Posterior vena cava (tissue), 2 donors: ENCODE measurements at regions not wholly inside any gene's neighbourhood (a gene's known extent, or its start where the extent isn't known, plus 50 kb on each side); places are given as distances from the start of the nearest gene placed in this dataset.

ENCODE experiments used
- DNase-seq: peaks from one replicate; pipeline ENCODE4 v3.0.0-alpha.2; 2020; ENCODE audit warnings: low spot score
- intact Hi-C, 2 donors: fragments of 100-400 bp; cut with DNase I; formaldehyde crosslinking; loops; one replicate each; pipeline versions ENCODE4 v1.14.1 to v1.14.2; 2022 to 2023
- donor health status: DM: yes; HTN: yes; CAD: no.
- donor health status: DM: yes; HTN: yes; CAD: no.

DNA sequence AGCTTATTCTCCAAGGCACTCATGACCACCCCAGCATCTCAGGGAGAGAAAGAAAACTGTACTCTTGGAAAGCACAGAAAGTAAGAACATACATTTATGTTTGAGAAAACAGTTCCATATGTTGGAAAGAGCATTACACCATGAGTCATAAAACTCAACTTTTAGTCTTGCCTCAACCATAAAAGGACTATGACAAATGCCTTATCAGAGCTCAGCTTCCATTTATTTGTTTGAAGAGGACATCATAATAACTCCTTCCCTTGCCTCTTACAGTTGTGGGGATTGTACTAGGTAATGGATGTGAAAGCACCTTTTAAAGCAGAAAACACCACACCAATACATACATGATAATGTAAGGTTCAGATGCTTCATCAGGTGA, 370.8 kb downstream of the LNPK start:
- intact Hi-C loops, result loop anchor here in 1 of 2 donors (10.0 kb wide), 1 partner anchor 756 kb away; no protein-coding TSS in a partner anchor
- no peak for DNase-seq

DNA sequence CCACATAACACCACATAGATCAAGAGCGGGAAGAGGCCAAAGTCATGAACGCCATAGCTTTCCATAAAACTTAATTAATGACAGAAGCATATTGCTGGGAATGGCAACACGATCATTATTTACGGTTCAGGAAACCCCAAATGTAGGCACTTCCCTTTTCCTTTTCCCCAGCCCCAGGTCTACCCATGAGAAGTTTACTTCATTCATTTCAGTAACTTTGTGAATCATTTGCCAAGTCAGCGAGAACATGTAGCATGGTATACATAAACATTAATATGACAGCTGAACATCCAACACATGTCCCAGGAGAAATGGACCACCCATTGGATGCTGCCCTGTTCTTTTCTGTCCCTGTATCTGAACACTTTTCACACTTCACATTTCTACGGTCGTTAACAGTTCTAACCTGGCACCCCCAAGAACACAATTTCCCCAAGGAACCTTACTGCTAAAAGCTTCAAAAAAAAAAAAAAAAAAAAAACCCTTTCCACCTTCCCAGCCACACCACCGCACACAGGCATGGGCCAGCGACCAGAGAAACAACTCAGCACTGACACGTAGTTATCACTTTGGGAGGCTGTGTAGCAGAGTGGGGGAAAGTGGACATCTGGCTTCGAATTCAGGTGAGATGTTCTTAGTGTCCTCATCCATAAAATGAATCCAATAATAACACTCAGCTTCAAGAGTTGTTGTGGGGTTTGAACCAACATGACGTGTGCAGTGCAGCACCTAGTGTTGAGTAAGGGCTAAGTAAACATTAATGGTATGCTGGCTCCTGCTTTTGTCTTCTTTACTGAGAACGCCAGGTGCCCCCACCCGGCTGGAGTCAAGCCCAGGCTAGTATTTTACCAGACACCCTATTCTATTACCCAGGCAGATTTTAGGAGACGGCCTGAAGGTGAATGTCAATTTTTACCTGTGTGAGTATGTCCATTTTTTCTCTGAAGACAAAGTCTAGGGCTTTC, 371.5 kb downstream of the LNPK start:
- DNase-seq, result no peak

DNA sequence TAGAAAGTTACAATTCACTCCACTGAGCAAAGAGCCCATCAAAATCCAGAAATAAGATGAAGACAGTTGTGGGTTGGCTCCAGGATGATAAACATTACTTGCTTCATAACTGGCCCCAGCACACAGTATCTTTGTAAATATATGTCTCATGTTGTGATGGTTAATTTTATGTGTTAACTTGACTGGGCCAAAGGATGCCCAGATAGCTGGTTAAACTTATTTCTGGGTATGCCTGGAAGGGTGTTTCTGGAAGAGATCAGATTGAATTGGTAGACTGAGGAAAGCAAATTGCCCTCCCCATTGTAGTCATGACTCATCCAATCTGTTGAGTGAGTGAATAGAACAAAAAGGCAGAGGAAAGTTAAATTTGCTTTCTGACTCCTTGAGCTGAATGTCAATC, 373.8 kb downstream of the LNPK start:
- intact Hi-C loops, result no loop called here
- DNase-seq, result no peak

More for the DNA sequence above, 371.5 kb downstream of the LNPK start:
- intact Hi-C loops, result loop anchor here in 1 of 2 donors (10.0 kb wide), 1 partner anchor 756 kb away; no protein-coding TSS in a partner anchor

DNA sequence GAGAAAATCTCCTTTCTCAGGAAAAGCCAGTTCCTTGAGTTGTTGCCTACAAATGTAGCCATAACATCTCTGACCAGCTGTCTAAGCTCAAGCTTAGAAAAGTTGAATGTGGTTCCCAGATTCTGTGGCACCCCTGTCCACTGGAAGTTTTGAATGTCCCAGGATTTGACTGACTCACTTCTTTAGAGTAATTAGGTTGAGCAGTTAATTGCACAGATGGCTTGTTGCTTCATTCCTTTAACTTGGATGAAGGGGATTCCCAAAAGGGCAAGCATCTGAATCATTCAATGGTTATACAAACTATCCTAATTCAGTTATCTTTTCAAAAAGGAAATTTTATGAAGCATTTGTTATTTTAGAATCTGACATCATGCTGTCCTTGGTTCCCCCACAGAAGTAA, 374.7 kb downstream of the LNPK start:
- DNase-seq, result no peak
- intact Hi-C loops, result no loop called here

DNA sequence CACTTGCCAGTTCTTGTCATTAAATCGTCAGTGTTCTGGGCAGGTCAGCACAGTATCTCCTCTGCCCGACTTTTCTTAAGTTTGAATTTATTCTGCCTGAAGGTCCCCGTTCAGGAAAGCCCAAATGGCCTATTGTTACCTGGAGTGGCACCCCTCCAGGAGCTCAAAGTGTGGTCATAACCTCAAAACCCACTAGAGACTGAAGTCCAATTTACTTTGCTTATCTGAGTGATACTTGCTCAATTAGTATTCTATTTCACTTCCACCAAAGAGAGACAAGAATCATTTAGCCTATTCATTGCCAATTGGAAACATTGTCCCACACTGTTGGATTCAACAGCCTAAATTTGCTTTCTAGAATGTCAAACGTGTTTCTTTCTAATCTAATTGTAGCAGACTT, 375.3 kb downstream of the LNPK start:
- DNase-seq, result no peak
- intact Hi-C loops, result no loop called here

DNA sequence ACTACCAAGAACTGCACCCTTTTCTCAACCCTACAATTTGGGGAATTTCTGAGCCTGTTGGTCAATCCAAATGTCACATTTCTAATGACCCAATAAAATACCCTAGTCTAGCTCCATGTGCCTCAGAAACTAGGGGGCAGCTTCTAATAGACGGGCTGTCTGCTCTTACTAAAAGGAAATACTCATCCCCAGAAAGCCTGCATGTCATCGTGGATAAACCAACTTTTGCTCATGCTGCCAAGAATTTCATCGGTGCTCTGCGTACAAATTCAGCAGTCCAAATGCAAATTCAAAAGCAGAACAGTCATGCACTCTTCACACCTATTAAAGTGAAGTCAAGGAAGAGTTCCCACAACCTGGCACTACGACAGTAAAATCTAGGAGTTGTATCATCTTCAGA, 377.3 kb downstream of the LNPK start:
- intact Hi-C loops, result no loop called here
- DNase-seq, result no peak

DNA sequence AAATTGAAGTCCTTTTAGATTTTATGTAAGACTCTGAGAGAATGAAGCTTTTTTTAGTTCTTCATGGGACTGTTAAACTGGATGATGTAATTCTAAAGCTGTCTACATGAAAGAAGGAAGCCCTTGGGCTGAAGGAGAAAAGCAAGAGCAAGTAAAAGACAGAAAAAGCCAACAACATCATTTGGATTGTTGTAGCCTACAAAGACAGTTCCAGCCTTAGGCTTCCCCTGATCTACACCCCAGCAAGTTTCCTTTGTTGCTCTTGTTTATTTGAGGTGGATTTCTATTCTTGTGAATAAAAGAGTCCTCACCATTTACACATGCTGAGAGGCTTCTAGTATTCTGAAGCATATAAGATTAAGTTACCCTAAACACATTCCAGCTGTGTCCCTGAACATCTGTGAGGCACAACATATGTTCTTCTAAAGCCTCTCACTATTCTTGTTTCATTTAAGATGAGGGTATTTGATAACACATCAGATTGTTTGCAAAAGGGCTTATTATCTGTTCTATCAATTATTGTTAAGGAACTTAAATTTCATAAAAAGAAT, 377.8 kb downstream of the LNPK start:
- no peak for DNase-seq
- intact Hi-C loops, result no loop called here

DNA sequence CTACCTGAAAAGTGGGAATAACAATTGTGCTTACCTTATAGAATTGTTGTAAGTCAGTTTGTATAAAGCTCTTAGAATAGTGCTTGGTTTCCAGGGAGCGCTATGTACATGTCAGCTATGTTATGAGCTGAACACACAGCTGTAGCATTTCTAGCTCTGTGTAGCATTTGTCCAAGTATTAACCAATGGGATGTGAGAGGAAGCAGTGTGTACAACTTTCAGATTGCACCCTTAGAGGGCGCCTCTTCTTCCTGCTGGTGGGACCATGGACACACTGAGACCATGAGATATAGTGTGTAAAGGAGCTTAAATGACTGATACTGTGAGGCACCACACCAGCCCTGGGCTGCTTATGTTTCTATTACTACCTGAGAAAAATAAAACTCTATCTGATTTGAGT, 380.2 kb downstream of the LNPK start:
- no peak for DNase-seq
- intact Hi-C loops, result no loop called here

DNA sequence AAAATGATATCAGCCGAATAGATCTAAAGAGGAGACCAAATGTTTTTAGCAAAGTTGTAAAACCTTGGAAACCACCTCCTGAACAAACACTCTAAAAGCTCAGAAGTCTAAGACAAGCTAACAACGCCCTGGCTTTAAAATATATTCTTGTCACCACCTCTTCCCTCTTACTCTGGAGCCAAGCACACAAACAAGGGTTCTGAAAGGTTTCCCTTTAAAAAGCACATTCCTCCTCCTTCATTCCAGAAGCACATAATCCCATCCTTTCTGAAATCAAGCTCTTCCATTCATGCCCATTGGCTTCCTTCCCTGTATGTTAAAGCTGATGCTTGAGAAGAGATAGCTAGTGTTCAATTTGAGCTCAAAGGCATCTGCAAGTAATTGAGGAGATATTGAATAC, 382.0 kb downstream of the LNPK start:
- no peak for DNase-seq
- intact Hi-C loops, result no loop called here

DNA sequence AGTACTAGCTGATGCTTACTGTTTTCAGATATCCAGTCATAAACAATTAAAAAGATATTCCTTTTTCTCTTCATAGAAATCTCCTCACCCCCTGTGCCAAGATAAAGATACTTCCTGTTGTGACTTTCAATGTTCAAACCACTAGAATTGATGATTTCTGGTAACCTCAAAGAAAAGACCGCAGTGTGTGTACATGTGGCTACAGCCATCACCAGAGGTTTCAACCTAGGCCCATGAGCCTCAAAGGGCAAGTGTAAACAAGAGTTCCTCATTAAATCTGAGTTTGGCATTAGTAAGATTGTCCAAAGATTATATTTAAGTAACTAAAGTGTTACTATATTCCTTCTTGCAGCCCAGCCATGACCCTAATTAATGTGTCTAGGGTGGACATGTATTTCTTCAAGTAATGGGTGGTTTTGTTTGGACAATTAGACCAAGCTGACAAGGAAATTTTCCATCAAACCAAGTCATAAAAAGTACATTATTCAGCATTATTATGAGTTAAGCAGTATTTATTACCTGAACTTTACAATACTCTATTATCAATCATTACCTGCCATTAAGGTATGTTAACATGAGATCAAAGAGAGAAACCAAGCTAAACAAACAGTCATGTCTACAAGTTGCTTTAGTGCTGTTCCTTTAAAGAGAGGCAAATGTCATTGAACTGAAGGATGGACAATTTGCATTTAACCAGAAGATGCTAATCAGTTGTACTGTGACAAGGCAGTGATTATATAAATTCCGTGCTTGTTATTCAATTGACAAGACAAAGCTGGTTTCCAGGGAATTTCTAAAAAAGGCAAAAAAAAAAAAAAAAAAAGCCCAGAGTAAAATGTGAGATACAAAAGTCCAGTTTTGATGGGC, 382.7 kb downstream of the LNPK start:
- DNase-seq, result no peak
- intact Hi-C loops, result no loop called here

DNA sequence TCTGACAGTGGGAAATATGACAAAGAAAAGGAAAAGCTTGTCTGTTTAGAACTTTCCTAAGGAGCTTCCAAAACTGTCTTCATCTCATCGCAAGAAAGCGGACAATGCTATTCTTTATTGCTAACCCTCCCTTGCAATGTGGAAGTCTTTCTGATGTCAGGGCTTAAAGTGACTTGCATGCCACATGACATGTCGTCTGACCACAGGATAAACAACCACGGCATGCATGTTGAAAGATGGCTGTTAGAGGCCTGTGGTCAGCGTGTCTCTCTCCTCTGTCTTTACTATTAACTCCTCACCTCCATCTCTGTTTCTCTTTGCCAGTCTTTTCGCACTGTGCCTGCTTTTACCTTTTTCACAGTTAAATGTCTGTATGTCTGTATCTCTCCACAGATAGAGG, 389.8 kb downstream of the LNPK start:
- DNase-seq, result no peak
- intact Hi-C loops, result no loop called here

DNA sequence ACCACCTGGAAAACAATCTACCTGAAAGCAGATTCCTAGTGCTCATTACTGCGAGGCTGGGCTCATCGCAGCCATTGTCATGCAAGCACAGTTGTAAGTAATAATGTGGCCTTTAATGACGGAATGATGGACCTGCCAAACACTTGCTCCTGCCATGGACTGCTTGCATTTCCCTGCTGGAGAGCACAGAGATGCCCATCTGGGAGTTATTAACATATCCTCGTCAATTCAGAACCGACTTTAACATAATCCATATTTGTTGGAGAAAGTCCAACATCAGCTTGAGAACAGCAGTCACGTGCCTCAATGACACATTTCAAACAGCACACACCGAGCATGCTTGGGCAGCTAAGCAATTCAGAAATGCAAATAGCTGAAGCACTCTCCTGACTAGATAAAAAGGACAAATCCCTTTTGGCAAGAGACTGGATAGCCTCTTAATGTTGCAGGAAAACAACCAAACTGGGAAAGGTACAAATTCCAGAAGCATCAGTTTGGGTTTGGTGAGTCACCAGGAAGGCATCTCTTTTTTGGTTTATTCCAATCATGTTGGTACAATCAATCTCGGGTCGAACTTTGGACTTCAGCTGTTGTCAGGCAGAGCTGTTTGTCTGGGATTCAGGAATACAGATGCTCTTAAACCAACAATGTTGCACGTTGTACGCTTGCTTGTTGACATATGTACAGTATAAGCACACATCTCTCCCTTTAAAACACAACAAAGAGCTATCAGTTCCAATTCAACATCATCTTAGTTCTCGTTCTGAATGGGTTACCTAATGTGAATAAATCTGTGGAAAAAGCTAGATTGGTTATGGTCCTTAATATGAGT, 395.8 kb downstream of the LNPK start:
- intact Hi-C loops, result no loop called here
- DNase-seq, result no peak

DNA sequence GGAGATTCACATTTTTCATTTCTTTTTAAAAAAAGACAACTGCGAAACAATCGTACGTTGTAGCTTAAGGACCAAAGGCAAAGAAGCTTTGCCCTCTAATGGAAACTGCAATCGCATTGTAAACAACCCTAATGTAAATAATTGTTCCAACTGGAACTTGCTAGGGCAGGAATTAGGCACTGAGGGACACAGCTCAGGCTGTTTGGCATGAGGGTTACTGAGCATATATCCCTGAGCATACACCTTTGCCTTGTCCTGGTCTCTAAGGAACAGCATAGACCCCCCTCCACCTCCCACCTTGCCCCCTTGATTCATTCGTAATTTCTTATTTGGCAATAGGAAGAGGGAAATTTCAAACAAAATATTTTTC, 396.4 kb downstream of the LNPK start:
- intact Hi-C loops, result no loop called here
- DNase-seq, result no peak

DNA sequence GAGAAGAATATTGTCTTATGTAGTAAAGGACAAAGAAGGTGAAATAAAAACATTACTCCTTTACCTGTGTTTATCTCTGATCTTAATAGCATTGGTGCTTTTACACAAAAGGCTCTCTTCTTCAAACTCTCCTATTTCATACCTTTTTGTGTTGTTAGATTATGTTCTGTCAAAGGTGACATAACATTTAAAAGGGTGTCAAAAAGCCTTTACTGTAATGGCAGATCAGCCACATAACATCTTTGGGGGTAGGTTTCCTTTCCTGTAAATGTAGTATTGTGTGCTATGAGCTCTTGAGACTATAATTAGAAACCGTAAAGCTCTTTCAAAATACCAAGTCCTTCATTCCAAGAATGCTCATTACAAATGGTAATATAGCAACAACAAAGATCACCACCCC, 400.1 kb downstream of the LNPK start:
- intact Hi-C loops, result no loop called here
- no peak for DNase-seq

DNA sequence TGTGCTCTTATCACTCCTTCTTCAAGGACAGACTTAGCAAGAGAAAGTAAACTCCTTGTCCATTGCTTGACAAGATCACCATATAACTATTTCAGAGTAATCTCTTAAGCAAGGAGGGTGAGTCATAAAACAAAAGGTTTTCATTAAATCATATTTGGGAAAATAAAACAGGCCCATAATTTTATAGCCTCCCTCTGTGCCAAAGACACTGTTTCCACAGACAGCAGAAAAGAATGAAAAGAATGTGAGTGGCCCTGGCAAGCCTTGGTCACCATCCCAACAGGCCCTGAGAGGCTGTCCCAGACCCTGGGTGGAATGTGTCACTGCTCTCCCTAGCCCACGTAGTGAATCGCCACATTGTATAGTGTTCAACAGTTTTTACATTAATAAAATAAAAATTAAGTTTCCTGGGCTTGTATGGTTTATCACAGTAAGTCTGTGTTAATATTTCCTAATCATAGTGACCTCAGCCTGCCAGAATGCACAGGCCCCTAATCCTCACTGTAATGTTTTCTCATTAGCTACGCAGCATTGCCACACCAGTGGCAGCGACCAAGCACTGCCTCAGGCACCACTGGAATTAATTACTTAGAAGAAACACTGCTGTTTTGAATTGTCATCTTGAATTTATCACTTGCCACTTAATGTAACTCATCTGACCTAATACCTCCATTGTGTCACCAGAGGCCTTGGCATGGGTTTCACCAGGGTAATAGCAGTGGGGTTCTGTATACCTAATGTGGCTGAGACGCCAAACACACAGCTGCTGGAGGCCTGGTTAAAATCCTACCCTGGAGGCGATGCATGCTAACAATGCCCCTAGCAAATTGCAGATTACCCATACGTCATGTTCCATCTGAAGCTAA, 401.9 kb downstream of the LNPK start:
- intact Hi-C loops, result no loop called here
- DNase-seq, result no peak

DNA sequence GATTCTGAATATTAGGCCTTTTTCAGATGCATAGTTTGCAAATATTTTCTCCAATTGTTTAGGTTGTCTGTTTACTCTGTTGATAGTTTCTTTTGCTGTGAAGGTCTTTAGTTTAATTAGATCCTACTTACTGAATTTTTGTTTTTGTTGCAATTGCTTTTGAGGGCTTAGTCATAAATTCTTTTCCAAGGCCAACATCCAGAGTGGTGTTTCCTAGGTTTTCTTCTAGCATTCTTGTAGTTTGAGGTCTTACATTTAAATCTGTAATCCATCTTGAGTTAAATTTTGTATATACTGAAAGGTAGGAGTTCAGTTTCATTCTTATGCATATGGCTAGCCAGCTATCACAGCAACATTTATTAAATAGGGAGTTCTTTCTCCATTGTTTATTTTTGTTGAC, 404.8 kb downstream of the LNPK start:
- intact Hi-C loops, result no loop called here
- no peak for DNase-seq

DNA sequence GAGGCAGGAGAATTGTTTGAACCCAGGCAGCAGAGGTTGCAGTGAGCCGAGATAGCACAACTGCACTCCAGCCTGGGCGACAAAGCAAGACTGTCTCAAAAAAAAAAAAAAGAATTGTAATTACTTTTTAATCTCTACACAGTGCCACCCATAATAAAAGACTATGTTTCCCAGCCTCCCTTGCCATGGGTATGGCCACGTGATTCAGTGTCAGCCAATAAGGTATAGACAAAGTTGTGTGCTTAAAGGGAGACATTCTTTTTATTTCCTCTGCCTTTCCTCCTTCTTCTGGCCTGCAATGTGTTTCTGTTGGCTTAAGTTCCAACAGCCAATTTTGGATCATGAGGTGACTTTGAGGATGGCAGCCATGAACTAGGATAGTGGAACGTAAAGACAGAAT, 406.9 kb downstream of the LNPK start:
- no peak for DNase-seq
- intact Hi-C loops, result no loop called here
